IPS DF 6.9 (cell line): ENCODE measurements at regions not wholly inside any gene's neighbourhood (a gene's known extent, or its start where the extent isn't known, plus 50 kb on each side); places are given as distances from the start of the nearest gene placed in this dataset.

Source experiments
- DNase-seq: peaks from one replicate; pipeline ENCODE4 v3.0.0-alpha.2; 2013; ENCODE audit warnings: low read depth, low spot score
- H3K27ac ChIP-seq: one replicate; pipeline ENCODE4 v1.5.1; 2013; ENCODE audit warnings: low read length, control low read depth
- H3K27me3 ChIP-seq: 2 replicates; pipeline ENCODE4 v1.6.1; 2013; ENCODE audit warnings: mild to moderate bottlenecking, low read length; ENCODE audit not compliant: control insufficient read depth, insufficient read depth
- H3K36me3 ChIP-seq: 2 replicates; pipeline ENCODE4 v1.6.1; 2013; ENCODE audit warnings: low read length; ENCODE audit not compliant: control insufficient read depth, insufficient read depth
- H3K4me1 ChIP-seq: 2 replicates; pipeline ENCODE4 v1.6.1; 2013; ENCODE audit warnings: low read length; ENCODE audit not compliant: control insufficient read depth, insufficient read depth
- H3K4me3 ChIP-seq: 2 replicates; pipeline ENCODE4 v1.5.1; 2013; ENCODE audit warnings: mild to moderate bottlenecking, low read length
- H3K9me3 ChIP-seq: 2 replicates; pipeline ENCODE4 v1.6.1; 2013; ENCODE audit warnings: low read length, inconsistent platforms; ENCODE audit not compliant: control insufficient read depth, insufficient read depth
- WGBS: extraction: QIAGEN DNeasy Blood & Tissue Kit; methylation state at CpG from one replicate; pipeline ENCODE4 v1.1.7; 2013; ENCODE audit warnings: mixed read lengths, missing lambda C conversion rate; ENCODE audit not compliant: insufficient read length, insufficient coverage; 5-methylcytosine and 5-hydroxymethylcytosine counted together

- Histone ChIP-seq H3K4me3 (no peak overlapping the region), H3K36me3 (no peaks in the 10 kb centered on the region), H3K27me3 (no peaks in the 10 kb centered on the region), H3K27ac (no peak overlapping the region), H3K4me1 (no peaks in the 10 kb centered on the region), H3K9me3 (no peaks in the 10 kb centered on the region)
- no CpG with 5 or more reads among the region's 1 CpG for WGBS
- peak; percentile 55 for DNase-seq
Measured at GRCh38 chr7:127447326-127447945, 54.9 kb upstream of the ZNF800 start.

GRCh38 chr7:127446842-127447241 lies 54.3 kb upstream of the ZNF800 start:
- H3K27ac ChIP-seq, result no peak overlapping the region

More at GRCh38 chr7:127446842-127447241, 54.3 kb upstream of the ZNF800 start:
- no peaks in the 10 kb centered on the region for H3K36me3 ChIP-seq
- no peak for DNase-seq
- no peaks in the 10 kb centered on the region for H3K4me1 ChIP-seq
- no peaks in the 10 kb centered on the region for H3K9me3 ChIP-seq
- H3K27me3 ChIP-seq, result no peaks in the 10 kb centered on the region
- WGBS, result no CpG with 5 or more reads among the region's 2 CpGs
- H3K4me3 ChIP-seq, result no peak overlapping the region
